A549 (cell line): ENCODE measurements at regions not wholly inside any gene's neighbourhood (a gene's known extent, or its start where the extent isn't known, plus 50 kb on each side); places are given as distances from the start of the nearest gene placed in this dataset.

Experiments used
- BHLHE40 ChIP-seq: IDR thresholded peaks from 2 replicates; pipeline ENCODE4 v1.6.1; 2012; ENCODE audit warnings: low read depth, low read length, inconsistent platforms
- CEBPB ChIP-seq, 2 experiments: fragments of >200 bp in 1 of 2; sonication (Bioruptor Twin) in 1 of 2; formaldehyde crosslinking in 1 of 2; IDR thresholded peaks; 2 replicates each; pipeline ENCODE4 v1.6.1; 2012 to 2016
- EP300 ChIP-seq, 2 experiments: fragments of >200 bp; sonication (Bioruptor Twin); formaldehyde crosslinking; IDR thresholded peaks; 2 replicates in 1 of 2; 3 replicates in 1 of 2; pipeline ENCODE4 v1.6.1; 2016 to 2017
- ESRRA ChIP-seq: fragments of 150-350 bp; IDR thresholded peaks from 2 replicates; pipeline ENCODE4 v1.6.1; 2014; ENCODE audit warnings: mild to moderate bottlenecking, low read length, borderline replicate concordance
- GATA3 ChIP-seq: IDR thresholded peaks from 2 replicates; pipeline ENCODE4 v1.6.1; 2012; ENCODE audit warnings: borderline replicate concordance
- HOXA7 ChIP-seq: fragments of 250-450 bp; sonication (Bioruptor Pico); IDR thresholded peaks from 2 replicates; pipeline ENCODE4 v1.5.0; 2020; ENCODE audit warnings: mild to moderate bottlenecking, moderate library complexity
- NFE2L2 ChIP-seq: fragments of 150-350 bp; conservative IDR thresholded peaks from 2 replicates; pipeline ENCODE4 v1.6.1; 2014; ENCODE audit warnings: low read length
- POLR2A ChIP-seq: IDR thresholded peaks from 2 replicates; pipeline ENCODE4 v1.6.1; 2012; ENCODE audit warnings: mild to moderate bottlenecking, low read length
- RCOR1 ChIP-seq: fragments of 150-350 bp; IDR thresholded peaks from 2 replicates; pipeline ENCODE4 v1.6.1; 2014; ENCODE audit warnings: antibody characterized with exemption, low read length, low read depth
- RFX5 ChIP-seq: fragments of 450-650 bp; IDR thresholded peaks from 2 replicates; pipeline ENCODE4 v1.7.1; 2014; ENCODE audit warnings: antibody characterized with exemption, mild to moderate bottlenecking, moderate library complexity
- TF ChIP-seq, protein P1 (sequence below): fragments of >200 bp; sonication (Bioruptor Twin); formaldehyde crosslinking; IDR thresholded peaks from 3 replicates; pipeline ENCODE4 v1.5.1; 2016

DNA sequence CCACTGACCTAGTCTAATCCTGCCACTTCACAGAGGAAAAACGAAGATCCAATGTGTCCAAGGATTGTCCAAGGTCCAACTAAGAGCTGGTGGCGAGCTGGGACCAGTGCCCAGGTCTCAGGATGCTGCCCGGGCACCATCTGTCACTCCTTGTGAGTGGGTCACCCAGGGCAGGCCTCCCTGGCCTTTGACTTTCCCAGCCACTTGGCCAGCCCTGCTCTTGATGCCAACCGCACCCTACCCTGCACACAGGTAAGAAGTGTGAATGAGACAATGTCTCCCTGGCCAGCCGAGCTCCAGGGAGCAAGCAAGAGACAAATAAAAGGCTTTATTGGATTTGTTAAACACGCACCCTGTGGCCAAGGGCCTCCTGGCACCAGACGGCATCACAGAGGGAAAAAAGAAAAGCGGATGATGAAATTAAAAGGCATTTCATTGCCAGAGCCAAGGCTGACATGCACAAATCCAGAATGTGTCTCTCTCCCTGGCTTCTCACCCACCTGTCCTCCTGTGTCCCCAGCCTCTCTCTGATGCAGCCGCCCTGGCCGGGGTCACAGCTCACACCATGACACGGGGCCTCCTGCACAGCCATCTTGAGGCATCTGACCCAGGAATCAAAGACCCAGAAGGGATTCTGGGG is 72.8 kb downstream of the CAMK2N1 start:
- TF ChIP-seq GATA3, result no peak
- TF ChIP-seq RFX5, result no peak
- TF ChIP-seq CEBPB (IDR thresholded peaks at IDR 0.05), result no peak
- TF ChIP-seq, protein P1, sequence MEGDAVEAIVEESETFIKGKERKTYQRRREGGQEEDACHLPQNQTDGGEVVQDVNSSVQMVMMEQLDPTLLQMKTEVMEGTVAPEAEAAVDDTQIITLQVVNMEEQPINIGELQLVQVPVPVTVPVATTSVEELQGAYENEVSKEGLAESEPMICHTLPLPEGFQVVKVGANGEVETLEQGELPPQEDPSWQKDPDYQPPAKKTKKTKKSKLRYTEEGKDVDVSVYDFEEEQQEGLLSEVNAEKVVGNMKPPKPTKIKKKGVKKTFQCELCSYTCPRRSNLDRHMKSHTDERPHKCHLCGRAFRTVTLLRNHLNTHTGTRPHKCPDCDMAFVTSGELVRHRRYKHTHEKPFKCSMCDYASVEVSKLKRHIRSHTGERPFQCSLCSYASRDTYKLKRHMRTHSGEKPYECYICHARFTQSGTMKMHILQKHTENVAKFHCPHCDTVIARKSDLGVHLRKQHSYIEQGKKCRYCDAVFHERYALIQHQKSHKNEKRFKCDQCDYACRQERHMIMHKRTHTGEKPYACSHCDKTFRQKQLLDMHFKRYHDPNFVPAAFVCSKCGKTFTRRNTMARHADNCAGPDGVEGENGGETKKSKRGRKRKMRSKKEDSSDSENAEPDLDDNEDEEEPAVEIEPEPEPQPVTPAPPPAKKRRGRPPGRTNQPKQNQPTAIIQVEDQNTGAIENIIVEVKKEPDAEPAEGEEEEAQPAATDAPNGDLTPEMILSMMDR, result no peak
- TF ChIP-seq POLR2A, result no peak
- no peak for TF ChIP-seq RCOR1
- no peak for TF ChIP-seq BHLHE40
- no peak for TF ChIP-seq HOXA7 (CRISPR knock-in tag)
- no peak for TF ChIP-seq ESRRA
- TF ChIP-seq NFE2L2, result no peak
- no peak for TF ChIP-seq EP300 (IDR thresholded peaks at IDR 0.05)
